HG03196 (cell line): ENCODE measurements at regions not wholly inside any gene's neighbourhood (a gene's known extent, or its start where the extent isn't known, plus 50 kb on each side); places are given as distances from the start of the nearest gene placed in this dataset.
"Not testable (repeated sequence)": the region's sequence is repeated elsewhere in the genome, so short reads cannot be mapped to it uniquely, and the experiment has no call there.

Source experiments
- ATAC-seq: cut with Tn5 transposase; IDR thresholded peaks from one replicate; pipeline ENCODE4 v1.9.1; 2021; ENCODE audit not compliant: unreplicated experiment

DNA sequence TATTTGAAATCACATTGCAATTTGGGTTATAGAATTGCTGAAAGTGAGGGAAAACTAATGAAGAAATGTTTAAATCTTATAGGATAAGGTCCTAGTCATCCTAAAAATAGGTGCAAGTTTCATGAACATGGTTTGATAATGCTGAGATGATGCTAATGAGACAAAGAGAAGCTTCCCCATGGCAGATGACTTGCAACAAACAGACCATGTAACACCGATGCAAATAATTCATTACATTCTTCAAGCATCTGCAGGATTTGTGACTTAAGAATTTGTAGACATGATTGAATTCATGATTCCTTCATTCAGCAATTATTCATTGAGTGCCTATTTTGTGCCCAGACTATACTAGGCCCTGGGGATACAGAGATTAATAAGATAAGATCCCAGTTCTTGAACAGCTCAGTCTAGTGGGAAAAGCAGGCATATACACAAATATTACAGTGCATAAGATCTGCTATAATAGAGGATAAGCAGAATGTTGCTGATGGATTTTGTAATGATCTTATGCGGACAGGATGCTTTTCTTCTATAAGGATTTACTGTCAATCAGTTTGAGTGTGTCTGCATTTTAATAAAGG is 367.9 kb upstream of the GBE1 start:
- ATAC-seq, result no peak

DNA sequence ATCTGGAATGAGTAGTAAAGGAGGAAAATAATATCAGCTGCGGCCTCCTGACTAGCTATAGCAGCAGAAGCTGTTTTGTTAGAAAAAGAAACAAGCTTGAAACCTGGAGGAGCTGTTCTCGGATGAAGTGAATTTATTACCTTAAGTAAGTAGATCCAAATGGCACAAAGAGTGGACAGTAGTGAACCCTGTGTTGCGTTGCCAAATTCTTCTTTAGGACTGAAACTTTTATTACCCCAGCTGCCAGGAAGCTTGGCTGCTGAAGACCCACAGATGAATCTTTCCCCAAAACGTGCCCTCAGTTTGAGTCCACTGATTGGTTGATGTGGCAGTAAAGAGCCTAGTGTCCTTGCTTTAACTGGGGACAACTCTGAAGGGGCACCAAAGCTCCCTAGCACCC is 366.8 kb upstream of the GBE1 start:
- ATAC-seq, result no peak

DNA sequence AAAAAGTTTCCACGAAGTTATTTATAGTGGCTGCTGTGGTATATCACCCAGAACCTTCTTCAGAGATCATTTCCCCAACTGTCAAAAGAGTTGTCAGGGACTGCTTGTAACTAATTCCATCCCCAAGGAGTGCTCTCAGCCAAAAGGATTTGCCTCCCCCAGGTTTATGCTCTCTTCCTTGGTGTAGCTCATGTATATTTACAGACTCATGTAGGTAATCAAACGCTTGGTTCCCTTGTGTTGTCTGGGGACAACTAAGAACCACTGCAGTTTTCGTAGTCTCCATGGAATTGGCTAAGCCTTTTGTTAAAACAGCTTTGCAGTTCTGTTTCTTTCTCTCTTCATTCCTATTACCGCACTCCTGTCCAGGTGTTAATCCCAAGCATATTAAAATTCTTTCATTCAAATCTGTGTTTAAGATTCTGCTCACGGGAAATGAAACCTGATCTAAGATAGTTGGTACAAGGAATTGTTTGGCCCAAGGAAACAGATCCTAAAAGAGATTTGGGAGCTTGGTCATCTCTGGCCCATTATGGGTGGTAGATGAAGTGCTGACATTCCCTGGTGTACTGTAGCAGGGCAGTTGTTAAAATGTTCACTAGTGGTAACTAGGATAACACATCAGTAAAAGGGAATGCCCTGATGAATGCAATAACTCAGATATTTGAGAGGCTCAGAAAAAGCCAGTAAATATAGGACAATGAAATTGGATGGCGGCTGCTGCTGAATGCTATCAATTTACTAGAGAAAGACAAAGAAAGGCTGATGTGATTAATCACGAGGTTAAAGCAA is 361.3 kb upstream of the GBE1 start:
- ATAC-seq, result no peak

DNA sequence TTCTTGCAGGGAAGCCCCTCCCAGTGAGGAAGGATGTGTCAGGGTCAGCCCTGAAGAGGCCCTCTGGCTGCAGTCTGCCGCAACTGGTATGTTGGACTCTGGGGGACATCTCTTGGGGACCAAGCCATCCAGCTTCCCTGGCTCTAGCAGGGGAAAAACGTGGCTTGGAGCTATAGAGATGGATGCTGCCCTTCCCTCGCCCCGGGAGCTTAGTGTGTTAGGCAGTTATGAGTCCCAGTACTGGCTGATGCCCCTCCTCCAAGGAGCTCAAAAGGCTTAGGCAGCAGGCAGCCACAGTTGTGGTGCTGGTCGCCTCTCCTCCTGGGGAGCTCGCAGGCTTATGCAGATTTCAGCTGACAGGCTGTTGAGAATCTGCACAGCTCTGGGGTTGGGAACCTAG is 353.1 kb upstream of the GBE1 start:
- ATAC-seq, result no peak

DNA sequence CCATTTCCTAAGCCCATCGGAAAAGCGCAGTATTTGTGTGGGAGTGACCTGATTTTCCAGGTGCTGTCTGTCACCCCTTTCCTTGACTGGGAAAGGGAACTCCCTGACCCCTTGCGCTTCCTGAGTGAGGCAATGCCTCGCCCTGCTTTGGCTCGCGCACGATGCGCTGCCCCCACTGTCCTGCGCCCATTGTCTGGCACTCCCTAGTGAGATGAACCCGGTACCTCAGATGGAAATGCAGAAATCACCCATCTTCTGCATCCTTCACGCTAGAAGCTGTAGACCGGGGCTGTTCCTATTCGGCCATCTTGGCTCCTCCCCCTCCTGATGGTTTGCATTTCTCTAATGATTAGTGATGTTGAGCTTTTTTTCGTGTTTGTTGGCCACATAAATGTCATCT is 349.3 kb upstream of the GBE1 start:
- not testable (repeated sequence) for ATAC-seq

DNA sequence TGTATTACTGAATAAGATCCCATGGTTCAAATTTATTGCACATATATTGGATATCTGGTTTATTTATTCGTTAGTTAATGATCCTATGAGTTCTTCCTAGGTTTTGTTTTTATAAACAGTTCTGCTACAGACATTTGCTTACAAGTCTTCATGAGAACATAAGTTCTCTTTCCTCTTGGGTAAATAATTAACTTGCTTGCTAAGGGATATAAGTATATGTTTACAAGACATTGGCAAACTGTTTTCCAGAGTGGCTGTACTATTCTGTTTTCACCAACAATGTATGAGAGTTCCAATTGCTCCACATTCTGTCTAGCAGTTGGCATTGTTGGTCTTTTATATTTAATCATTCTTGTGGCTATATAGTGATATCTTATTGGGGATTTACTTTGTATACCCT is 341.8 kb upstream of the GBE1 start:
- no peak for ATAC-seq

DNA sequence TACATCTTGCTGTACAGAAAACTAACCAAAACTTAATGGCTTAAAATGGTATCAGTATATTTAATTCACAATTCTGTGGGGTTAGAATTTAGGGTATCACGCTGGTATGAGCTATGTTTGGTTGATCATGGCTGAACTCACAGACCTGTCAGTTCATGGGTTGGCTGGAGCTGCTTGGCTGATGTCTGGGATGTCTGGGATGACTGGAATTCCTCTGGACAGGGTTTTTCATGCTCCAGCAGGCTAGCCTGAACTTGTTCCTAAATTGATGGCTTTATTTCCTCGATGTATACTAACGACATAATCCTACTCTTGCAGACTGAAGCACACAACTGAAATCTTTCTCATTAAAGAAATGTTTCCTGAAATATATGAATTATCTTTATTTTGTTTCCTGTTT is 338.9 kb upstream of the GBE1 start:
- ATAC-seq, result no peak

DNA sequence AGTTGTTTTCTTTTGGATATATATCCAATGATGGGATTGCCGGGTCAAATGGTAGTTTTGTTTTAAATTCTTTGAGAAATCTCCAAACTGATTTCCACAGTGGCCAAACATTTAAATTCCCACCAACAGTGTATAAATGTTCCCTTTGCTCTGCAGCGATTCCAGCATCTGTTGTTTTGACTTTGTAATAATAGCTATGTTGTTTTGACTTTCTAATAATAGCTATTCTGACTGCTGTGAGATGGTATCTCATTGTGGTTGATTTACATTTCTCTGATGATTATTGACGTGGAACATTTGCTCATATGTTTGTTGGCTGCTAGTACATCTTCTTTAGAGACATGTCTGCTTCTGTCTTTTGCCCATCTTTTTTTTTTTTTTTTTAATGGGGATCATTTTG is 332.2 kb upstream of the GBE1 start:
- no peak for ATAC-seq

DNA sequence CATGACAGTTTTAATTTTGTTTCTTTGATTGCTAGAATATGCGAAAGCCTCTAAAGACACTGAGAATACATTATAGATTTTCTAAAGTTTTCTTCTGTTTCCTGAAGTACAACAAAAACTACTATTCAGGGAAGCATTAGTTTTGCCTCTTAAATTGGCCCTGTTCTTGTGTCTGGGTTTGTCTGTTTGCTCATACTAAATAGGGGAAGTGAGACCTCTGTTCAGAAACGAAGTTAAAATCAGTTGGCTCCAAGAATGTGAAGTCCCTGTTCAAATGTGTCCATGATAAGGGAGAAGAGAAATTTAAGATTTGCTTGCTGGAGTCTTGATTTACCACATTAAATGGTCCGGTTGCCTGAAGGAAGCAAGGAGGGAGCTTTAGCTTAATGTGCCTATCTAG is 327.3 kb upstream of the GBE1 start:
- ATAC-seq, result no peak

DNA sequence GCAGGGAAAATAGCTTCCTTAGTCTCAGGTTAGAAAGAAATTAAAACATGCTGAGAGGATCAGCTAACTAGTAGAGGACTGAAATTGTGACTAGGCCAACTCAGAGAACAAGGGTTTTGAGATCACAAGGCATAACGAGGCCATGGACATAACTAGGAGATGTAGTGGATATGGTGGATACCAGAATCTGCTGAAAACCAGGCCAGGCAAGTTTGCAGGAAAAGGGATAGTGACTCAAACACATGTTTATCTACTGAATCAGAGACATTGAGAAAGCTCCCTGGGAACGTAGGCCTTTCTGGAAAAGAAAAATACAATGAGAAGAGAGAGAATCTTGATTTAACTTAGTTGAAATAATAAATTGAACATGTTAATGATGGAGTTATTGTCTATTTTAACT is 326.5 kb upstream of the GBE1 start:
- ATAC-seq, result no peak

DNA sequence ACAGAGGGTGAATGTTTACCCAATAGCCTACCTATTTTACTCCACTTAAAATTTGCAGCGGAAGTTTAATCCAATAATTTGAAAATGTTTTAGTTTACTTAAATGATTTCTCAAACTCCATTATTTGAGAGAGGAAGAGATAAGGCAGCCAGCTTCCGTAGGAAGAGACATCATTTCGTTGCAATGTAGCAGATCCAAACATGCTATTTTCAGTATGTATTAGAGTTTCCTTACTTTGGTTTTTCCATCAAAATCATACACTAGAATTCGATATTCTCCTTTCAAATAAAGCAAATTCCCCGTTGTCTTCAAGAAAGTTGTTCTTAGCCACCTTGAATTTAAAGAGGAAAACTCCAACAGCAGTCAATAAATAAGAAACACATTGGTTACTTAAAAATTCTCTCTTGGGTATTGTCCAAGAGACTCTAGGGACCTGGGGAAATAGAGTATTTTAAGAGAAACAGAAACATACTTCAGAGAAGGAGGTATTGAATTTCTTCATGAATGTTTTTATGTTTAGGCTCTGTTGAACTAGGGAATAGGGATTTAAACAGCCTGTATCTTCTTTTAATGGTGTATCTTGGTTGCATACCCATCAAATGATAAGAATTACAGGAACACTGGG is 324.5 kb upstream of the GBE1 start:
- ATAC-seq, result no peak

DNA sequence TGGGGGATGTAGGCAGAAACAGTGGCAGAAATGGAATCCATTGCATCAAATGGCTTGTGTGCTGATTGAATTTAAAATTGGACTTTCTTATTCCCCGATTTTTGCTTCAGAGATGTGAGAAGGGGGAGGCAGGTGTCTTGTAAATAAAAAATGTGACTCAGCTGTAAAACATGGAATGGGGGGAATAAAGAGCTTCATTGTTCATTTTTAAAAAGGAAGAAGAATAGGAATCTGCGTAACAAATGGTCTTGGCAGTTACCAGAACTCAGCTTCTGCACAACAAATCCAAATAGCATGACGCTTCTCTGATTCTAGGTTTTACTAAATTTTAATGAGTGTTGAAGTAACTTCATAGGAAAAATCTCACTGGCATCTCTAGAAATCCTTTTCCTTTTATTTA is 323.9 kb upstream of the GBE1 start:
- ATAC-seq, result no peak

DNA sequence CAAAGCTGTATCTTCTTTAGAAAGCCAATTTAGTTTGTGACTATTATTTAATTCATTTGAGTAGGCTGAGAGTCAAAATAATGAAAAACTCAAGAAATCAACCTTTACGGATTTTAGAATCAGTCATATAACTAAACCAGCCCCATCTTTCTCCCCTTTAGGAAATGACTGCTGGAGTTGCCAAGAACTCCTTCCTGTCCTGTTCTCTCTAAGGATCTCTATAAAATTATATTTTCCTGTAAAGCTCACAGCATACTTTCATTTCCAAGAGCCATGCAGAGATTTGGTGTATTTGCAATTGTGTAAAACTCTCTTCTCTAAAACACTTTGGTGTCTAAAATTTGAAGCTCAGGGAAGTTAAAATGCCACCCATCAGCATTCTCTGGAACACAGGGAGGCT is 323.4 kb upstream of the GBE1 start:
- ATAC-seq, result no peak

DNA sequence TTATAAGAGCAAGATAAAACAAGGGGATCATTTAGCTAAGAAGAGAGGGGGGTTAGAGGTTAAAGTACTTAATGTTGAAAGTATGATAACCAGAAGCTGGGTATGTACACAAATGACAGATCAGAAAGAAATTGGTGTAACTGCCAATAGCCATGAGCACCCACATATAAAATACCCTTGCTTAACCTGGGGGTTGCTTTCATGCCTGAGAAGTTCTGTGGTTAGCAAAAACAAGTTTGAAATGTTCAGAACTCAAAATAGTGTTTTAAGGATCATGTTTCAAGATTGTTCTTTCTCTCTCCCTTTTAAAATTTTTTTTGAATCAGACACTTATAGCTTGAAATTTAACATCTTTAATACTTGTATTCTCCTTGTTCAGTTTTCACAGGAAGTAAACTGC is 321.4 kb upstream of the GBE1 start:
- no peak for ATAC-seq

DNA sequence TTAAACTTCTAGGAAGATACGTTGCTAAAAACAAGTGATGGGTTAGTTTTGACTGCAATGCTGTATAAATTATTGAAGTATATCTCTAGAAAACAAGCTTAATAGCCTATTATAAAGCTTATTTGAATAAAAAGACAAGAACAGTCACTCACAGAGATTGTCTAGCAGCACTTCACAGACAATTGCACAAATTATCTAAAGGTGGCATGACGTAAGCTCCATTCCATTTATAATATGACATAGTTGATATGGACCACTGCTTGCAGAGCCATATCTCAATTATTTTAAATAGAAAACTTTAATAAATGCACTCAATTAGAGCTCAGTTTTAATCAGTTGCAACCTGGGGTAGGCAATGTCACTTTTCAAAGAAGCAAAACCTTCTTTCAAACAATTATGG is 319.9 kb upstream of the GBE1 start:
- no peak for ATAC-seq

DNA sequence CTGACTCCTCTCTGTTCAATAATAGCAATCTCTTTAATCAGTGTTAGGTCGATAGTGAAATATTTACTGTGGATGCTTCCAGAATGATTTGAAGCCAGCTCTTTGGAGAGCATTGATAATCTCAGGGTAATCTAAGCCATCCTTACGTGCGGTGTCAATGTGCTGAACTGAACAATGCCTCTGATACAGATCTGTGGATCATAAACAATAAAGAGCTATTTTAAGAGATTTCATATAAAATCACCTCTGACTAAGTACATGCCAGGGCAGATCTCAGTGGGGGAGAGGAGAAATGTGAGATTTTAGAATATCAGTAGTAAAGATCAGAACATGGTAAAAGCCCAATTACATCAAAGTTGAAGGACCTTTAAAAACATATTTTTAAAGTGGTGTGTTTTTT is 319.3 kb upstream of the GBE1 start:
- ATAC-seq, result no peak

DNA sequence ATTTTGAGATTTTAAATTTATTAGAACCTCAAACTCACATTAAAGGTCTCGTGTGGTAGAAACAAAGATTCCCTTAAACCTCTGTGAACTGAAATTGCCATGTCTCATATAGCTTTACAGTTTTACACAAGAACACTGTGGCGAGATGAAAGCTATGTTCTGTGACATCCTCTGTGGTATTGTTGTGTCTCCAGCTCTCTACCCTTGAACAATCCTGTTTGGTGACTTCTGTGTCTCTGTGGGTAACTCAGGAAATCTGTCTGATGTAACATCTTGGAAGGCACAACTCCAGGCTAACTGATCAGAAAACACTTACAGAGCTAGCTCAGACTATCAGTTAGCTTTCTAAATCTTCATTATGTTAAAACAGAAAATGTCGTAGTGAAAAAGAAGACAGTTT is 318.8 kb upstream of the GBE1 start:
- ATAC-seq, result no peak

DNA sequence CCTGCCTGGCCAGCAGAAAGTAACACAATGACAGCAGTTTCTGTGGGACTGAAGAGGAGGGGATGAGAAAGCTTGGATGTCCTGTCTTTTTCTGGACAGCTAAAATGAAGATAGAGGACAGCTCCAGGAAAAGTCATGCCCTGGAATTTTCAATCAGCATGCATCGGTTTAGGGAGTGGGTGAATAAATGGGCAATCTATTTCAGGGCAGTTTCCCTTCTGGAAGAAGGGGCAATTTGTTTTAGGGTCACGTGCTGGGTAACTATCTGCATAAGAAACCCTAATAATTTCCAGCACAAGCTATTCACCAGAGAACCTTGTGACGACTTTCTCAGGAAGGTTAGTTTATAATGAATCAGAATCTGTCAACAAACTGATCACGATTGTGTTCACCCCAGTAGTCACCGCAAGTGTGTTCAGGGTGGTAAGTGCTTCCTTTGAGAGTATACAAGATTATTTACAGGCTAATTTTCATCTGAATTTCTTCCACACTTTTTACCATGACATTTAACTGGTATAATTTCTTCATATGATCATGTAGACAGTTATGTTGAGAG is 318.0 kb upstream of the GBE1 start:
- ATAC-seq, result no peak

DNA sequence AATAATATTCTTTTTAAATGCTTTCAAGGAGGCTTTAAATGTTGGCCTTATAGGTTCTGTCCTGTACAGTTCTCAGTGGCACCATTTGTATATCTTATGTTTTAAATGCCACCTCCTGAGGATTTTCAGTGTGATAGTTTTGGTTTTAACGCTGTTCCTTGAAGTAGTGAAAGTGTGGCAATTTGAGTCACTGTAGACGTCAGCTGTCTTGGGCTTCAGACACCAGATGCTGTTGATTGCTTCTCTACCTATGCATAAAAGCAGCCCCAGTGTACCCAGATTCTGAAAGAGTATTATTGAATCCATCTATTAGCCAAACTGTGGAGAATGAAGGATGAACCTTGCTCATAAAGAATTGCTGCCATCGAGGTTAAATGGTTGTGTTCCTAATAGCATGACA is 316.8 kb upstream of the GBE1 start:
- no peak for ATAC-seq

DNA sequence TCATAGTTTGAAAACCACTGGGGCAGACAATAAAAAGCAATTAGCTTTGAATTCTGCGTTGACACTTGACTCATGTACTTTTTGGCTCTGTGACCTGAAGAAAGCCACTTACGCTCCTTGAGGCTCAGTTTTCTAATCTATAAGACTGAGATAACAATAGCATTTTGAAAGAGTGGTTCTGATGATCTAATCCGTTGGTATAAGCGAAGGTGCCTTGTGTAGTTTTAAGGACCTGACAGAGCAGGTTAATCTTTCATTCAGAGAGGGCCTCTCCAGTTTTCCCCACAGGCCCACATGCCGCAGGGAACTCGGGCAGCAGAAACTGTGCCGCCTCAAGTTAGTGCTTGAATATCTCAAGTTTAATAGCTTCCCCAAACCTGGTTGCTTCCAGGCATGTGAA is 306.0 kb upstream of the GBE1 start:
- no peak for ATAC-seq

DNA sequence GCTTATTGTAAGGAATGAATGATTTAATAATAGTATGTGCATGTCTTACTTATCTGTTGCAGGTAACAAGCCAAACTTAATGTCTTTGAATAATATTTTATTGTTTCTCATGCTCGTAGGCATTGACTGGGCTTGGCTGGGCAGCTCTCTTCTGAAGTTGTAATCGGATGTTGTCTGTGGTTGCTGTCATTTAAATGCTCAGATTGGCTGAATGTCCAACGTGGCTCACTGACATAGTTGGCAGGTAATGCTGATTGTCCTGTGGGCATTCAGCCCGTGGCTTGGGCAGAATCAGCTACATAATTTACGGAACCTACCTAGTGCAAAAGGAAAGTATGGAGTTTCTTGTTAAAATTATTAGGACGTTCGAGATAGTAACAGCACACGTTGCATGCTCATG is 297.4 kb upstream of the GBE1 start:
- ATAC-seq, result no peak

DNA sequence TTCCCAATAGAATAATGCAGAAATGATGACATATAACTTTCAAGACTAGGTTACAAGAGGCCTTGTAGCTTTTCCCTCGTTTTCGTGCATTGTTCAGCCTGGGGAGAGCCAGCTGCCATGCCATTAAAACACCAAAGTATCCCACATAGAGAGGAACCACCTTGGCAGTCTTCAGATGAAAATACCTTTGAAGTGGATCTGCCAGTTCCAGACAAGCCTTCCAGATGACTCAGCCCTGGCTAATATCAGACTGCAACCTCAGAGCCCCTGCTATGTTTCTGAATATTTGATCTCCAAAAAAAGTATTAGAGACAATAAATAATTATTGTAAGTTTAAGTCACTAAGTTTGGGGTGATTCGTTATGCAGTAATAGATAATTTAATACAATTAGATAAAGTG is 294.3 kb upstream of the GBE1 start:
- ATAC-seq, result no peak
